Calu3 (cell line): ENCODE measurements at regions not wholly inside any gene's neighbourhood (a gene's known extent, or its start where the extent isn't known, plus 50 kb on each side); places are given as distances from the start of the nearest gene placed in this dataset.

Experiments used
- BruUV-seq: library from RNA; stranded (reverse); fragments of 400-500 nt; replicated peaks from 2 replicates; lab custom pipeline; 2021; lab: Mats Ljungman, UMichigan
- CTCF ChIA-PET: fragments of 300-600 bp; sonication (Branson Sonifier 250); formaldehyde crosslinking; loops from one replicate; lab custom pipeline; 2022; ENCODE audit warnings: antibody characterized with exemption; lab: Charles Lee
- DNase-seq: peaks from one replicate; pipeline ENCODE4 v3.0.0; 2022
- H3K27ac Mint-ChIP-seq: one replicate; pipeline ENCODE4 v1.8.0; 2022; ENCODE audit warnings: mixed read lengths; ENCODE audit not compliant: unreplicated experiment
- H3K27me3 Mint-ChIP-seq: one replicate; pipeline ENCODE4 v1.8.0; 2022; ENCODE audit warnings: mixed read lengths; ENCODE audit not compliant: unreplicated experiment
- H3K36me3 Mint-ChIP-seq: one replicate; pipeline ENCODE4 v1.8.0; 2022; ENCODE audit warnings: mild to moderate bottlenecking, moderate library complexity, mixed read lengths; ENCODE audit not compliant: insufficient read depth, unreplicated experiment
- H3K4me1 Mint-ChIP-seq: one replicate; pipeline ENCODE4 v1.8.0; 2022; ENCODE audit warnings: mild to moderate bottlenecking, low read depth, mixed read lengths; ENCODE audit not compliant: unreplicated experiment
- H3K4me3 Mint-ChIP-seq: one replicate; pipeline ENCODE4 v1.8.0; 2022; ENCODE audit warnings: mild to moderate bottlenecking, low read depth, moderate library complexity, mixed read lengths; ENCODE audit not compliant: unreplicated experiment
- H3K9me3 Mint-ChIP-seq: one replicate; pipeline ENCODE4 v1.8.0; 2022; ENCODE audit warnings: low read depth, mixed read lengths; ENCODE audit not compliant: unreplicated experiment
- intact Hi-C: fragments of 100-400 bp; cut with micrococcal nuclease; formaldehyde crosslinking; loops from one replicate; pipeline ENCODE4 v1.10.0; 2022; ENCODE audit not compliant: unreplicated experiment
- TF ChIP-seq, protein P1 (sequence below): fragments of 200-600 bp; IDR thresholded peaks from one replicate; pipeline ENCODE4 v1.8.0; 2022; ENCODE audit warnings: antibody characterized with exemption; ENCODE audit not compliant: unreplicated experiment

DNA sequence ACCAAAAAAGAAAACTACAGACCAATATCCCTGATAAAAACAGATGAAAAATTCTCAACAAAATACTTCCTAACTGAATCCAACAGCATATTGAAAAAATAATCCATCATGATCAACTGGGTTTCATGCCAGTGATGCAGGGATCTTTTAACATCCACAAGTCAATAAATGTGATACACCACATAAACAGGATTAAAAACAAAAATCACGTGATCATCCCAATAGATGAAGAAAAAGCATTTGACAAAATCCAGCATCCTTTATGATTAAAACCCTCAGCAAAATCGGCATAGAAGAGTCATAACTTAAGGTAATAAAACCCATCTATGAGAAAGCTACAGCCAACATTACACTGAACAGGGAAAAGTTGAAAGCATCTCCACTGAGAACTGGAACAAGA, 107.5 kb downstream of the DCLK3 start:
- no TSS peak for BruUV-seq
- H3K9me3 Mint-ChIP-seq: peaks cover 9% of the 10 kb centered on the region
- TF ChIP-seq, protein P1, sequence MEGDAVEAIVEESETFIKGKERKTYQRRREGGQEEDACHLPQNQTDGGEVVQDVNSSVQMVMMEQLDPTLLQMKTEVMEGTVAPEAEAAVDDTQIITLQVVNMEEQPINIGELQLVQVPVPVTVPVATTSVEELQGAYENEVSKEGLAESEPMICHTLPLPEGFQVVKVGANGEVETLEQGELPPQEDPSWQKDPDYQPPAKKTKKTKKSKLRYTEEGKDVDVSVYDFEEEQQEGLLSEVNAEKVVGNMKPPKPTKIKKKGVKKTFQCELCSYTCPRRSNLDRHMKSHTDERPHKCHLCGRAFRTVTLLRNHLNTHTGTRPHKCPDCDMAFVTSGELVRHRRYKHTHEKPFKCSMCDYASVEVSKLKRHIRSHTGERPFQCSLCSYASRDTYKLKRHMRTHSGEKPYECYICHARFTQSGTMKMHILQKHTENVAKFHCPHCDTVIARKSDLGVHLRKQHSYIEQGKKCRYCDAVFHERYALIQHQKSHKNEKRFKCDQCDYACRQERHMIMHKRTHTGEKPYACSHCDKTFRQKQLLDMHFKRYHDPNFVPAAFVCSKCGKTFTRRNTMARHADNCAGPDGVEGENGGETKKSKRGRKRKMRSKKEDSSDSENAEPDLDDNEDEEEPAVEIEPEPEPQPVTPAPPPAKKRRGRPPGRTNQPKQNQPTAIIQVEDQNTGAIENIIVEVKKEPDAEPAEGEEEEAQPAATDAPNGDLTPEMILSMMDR: no peak
- no peak for DNase-seq
- CTCF ChIA-PET: no interaction called here
- no peak overlapping the region for H3K27ac Mint-ChIP-seq
- H3K4me3 Mint-ChIP-seq: no peak overlapping the region
- no peaks in the 10 kb centered on the region for H3K36me3 Mint-ChIP-seq
- peaks cover 8% of the 10 kb centered on the region for H3K4me1 Mint-ChIP-seq
- no peaks in the 10 kb centered on the region for H3K27me3 Mint-ChIP-seq
- intact Hi-C loops: no loop called here

DNA sequence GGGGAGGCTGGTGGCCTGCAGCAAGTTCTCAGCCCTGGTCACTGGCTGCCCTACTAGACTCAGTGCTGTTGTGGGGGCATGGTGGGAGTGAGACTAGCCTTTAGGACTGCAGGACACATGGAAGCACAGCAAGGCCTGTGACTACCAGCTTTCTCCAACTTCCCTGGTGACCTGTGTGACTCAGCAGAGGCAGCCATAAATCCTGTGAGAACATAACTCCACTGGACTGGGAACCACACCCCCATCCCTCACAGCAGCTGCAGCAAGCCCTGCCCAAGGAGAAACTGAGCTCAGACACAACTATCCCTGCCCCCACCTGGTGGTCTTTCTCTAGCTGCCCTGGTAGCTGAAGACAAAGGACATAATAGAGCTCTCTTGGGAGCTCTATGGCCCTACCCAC, 111.3 kb downstream of the DCLK3 start:
- intact Hi-C loops: no loop called here
- Mint-ChIP-seq H3K27ac (no peak overlapping the region), H3K9me3 (peaks cover 6% of the 10 kb centered on the region), H3K36me3 (no peaks in the 10 kb centered on the region), H3K4me1 (peaks cover 26% of the 10 kb centered on the region), H3K27me3 (no peaks in the 10 kb centered on the region), H3K4me3 (no peak overlapping the region)
- CTCF ChIA-PET: interaction anchor here (0.6 kb wide), 1 partner anchor 355 kb away, joined by 4 read pairs; no protein-coding TSS in a partner anchor
- DNase-seq: peak; percentile 11
- no TSS peak for BruUV-seq
- TF ChIP-seq, protein P1: no peak

DNA sequence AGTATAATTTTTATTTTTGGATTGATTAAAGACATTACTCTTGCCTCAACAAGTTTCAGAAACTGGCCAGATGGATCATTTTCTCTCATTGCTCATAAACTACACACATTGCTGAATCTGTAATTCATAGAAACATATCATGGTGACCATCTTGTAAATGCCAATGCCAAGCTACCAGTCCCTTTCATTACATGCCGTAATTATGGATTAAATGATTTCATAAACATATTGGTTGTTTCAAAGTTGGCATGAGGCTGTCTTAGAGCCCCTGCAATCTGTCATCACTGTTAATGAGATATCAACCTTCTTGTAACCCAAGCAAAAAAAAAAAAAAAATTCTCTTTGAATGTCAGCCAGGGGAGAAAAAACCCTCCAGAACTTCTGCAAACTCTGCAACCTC, 112.2 kb downstream of the DCLK3 start:
- Mint-ChIP-seq H3K4me1 (peaks cover 36% of the 10 kb centered on the region), H3K27ac (no peak overlapping the region)
- TF ChIP-seq, protein P1: no peak

DNA sequence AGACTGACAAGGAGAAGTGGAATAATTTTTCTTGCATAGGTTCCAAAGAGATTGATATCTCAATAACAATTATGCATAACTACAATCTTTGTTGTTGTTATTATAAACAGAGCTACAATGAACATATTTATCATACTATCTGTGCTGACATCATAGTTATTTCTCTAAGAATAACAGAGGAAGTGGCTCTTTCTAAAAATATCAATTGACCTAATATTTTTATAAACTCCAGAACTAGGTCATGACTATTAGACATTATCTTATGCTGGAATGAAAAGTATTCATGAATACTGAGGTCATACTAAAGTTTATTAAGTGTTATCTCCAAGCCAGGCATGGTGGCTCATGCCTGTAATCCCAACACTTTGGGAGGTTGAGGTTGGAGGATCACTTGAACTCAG, 114.1 kb downstream of the DCLK3 start:
- CTCF ChIA-PET: no interaction called here
- H3K27me3 Mint-ChIP-seq: no peaks in the 10 kb centered on the region

More for the DNA sequence above, 112.2 kb downstream of the DCLK3 start:
- Mint-ChIP-seq H3K27me3 (no peaks in the 10 kb centered on the region), H3K4me3 (no peak overlapping the region), H3K36me3 (no peaks in the 10 kb centered on the region), H3K9me3 (peaks cover 6% of the 10 kb centered on the region)
- BruUV-seq: no TSS peak
- CTCF ChIA-PET: no interaction called here
- DNase-seq: no peak
- intact Hi-C loops: no loop called here

More for the DNA sequence above, 114.1 kb downstream of the DCLK3 start:
- peaks cover 6% of the 10 kb centered on the region for H3K9me3 Mint-ChIP-seq
- intact Hi-C loops: no loop called here
- TF ChIP-seq, protein P1: no peak
- H3K27ac Mint-ChIP-seq: no peak overlapping the region
- no peaks in the 10 kb centered on the region for H3K36me3 Mint-ChIP-seq
- no peak for DNase-seq
- BruUV-seq: no TSS peak
- no peak overlapping the region for H3K4me3 Mint-ChIP-seq
- H3K4me1 Mint-ChIP-seq: peaks cover 45% of the 10 kb centered on the region
